NOMO-1 (cell line): ENCODE measurements at regions not wholly inside any gene's neighbourhood (a gene's known extent, or its start where the extent isn't known, plus 50 kb on each side); places are given as distances from the start of the nearest gene placed in this dataset.

Experiments used
- DNase-seq, 2 experiments: peaks; one replicate each; lab custom pipeline; 2025; ENCODE audit not compliant: unreplicated experiment in 2 of 2; lab: John Stamatoyannopoulos, UW

- no peak for DNase-seq
These were observed 65.4 kb upstream of the DIP2C start for GRCh38 chr10:754914-755313.

- peak; percentile 63 to 85 for DNase-seq
These were observed 64.1 kb upstream of the DIP2C start for GRCh38 chr10:753530-753929.

GRCh38 chr10:740936-741431 lies 51.5 kb upstream of the DIP2C start:
- DNase-seq: no peak

GRCh38 chr10:739403-739802 lies 49.9 kb upstream of the DIP2C start:
- DNase-seq: no peak
